Esophagus (tissue), 2 donors: ENCODE measurements at regions not wholly inside any gene's neighbourhood (a gene's known extent, or its start where the extent isn't known, plus 50 kb on each side); places are given as distances from the start of the nearest gene placed in this dataset.

Experiments
- H3K27ac ChIP-seq, 2 donors: one replicate each; pipeline ENCODE4 v1.5.1; 2013; ENCODE audit warnings: low read depth in 2 of 2, mild to moderate bottlenecking in 2 of 2, inconsistent platforms in 1 of 2, low read length in 1 of 2, moderate library complexity in 1 of 2
- H3K27me3 ChIP-seq, 2 donors: one replicate each; pipeline ENCODE4 v1.6.1; 2013; ENCODE audit warnings: low read length in 2 of 2, control low read depth in 1 of 2, mild to moderate bottlenecking in 1 of 2; ENCODE audit not compliant: insufficient read depth in 2 of 2, control insufficient read depth in 1 of 2
- H3K36me3 ChIP-seq, 2 donors: one replicate each; pipeline ENCODE4 v1.6.1; 2013; ENCODE audit warnings: low read length in 1 of 2; ENCODE audit not compliant: control insufficient read depth in 2 of 2, insufficient read depth in 2 of 2
- H3K4me1 ChIP-seq, 2 donors: one replicate each; pipeline ENCODE4 v1.6.1; 2013; ENCODE audit warnings: low read length in 1 of 2; ENCODE audit not compliant: control insufficient read depth in 2 of 2, insufficient read depth in 2 of 2
- H3K4me3 ChIP-seq, 2 donors: one replicate each; pipeline ENCODE4 v1.5.1; 2013; ENCODE audit warnings: low read length in 2 of 2, mild to moderate bottlenecking in 2 of 2, low read depth in 1 of 2, moderate library complexity in 1 of 2
- H3K9me3 ChIP-seq, 2 donors: one replicate each; pipeline ENCODE4 v1.6.1; 2013; ENCODE audit warnings: mild to moderate bottlenecking in 2 of 2, low read depth in 1 of 2, low read length in 1 of 2, moderate library complexity in 1 of 2; ENCODE audit not compliant: control insufficient read depth in 2 of 2, insufficient read depth in 1 of 2
- WGBS, 2 donors: extraction: QIAGEN DNeasy Blood & Tissue Kit; methylation state at CpG; one replicate each; pipeline ENCODE4 v1.1.7; 2013; 5-methylcytosine and 5-hydroxymethylcytosine counted together
- donor health status: healthy with polysubstance abuse.
- donor health status: Bipolar disorder and iron deficiency.

- H3K36me3 ChIP-seq, result no peaks in the 10 kb centered on the region
- H3K27me3 ChIP-seq, result no peaks in the 10 kb centered on the region
- no peak overlapping the region for H3K4me3 ChIP-seq
- no peaks in the 10 kb centered on the region for H3K4me1 ChIP-seq
- H3K27ac ChIP-seq, result no peak overlapping the region
- 56 to 61% methylated on average over 5 of the region's 5 CpGs for WGBS, 2 donors
- no peaks in the 10 kb centered on the region for H3K9me3 ChIP-seq
Observed at GRCh38 chr6:98131290-98131990, 702.9 kb upstream of the POU3F2 start.

- Histone ChIP-seq H3K36me3 (no peaks in the 10 kb centered on the region), H3K4me1 (no peaks in the 10 kb centered on the region), H3K27ac (no peak overlapping the region), H3K27me3 (no peaks in the 10 kb centered on the region), H3K4me3 (no peak overlapping the region), H3K9me3 (no peaks in the 10 kb centered on the region)
- 6 to 9% methylated on average over 4 of the region's 4 CpGs for WGBS, 2 donors
Observed at GRCh38 chr6:98136333-98136732, 698.0 kb upstream of the POU3F2 start.

DNA sequence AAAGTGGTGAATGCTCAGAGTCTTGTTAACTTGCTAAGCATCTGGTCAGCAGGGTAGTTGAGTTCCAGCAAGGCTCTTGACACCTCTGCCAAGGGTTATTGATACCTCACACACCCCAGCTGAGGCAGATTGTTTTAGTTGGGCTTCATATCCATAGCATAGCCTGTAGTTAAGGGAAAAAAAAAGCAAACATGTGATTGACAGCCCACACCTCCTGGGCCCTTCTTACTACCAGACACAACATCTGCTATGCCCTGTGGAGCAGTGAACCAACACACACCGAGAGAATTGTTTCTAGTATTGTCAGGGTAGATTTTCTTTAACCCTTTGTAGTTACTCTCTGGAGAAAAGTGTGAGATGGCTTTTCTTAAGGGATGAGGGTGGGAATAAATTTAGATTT lies 697.0 kb upstream of the POU3F2 start:
- Histone ChIP-seq H3K36me3 (no peaks in the 10 kb centered on the region), H3K27me3 (no peaks in the 10 kb centered on the region), H3K4me3 (no peak overlapping the region), H3K27ac (no peak overlapping the region), H3K9me3 (no peaks in the 10 kb centered on the region), H3K4me1 (no peaks in the 10 kb centered on the region)
- 7 to 8% methylated on average over 1 of the region's 1 CpG for WGBS, 2 donors

DNA sequence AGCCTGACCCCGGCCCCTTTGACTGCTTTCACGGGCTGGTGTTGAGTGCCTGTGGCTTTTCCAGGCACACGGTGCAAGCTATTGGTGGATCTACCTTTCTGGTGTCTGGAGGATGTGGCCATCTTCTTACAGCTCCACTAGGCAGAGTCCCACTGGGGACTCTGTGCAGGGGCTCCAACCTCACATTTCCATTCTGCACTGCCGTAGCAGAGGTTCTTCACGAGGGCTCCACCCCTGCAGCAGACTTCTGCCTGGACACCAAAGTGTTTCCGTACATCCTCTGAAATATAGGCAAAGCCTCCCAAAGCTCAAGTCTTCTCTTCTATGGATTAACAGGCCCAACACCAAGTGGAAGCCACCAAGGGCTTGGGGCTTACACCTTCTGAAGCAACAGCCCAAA lies 691.5 kb upstream of the POU3F2 start:
- Histone ChIP-seq H3K36me3 (no peaks in the 10 kb centered on the region), H3K9me3 (peaks cover 0 to 4% of the 10 kb centered on the region in 2 donors), H3K4me3 (no peak overlapping the region), H3K27ac (no peak overlapping the region), H3K4me1 (no peaks in the 10 kb centered on the region), H3K27me3 (no peaks in the 10 kb centered on the region)
- 83 to 90% methylated on average over 6 of the region's 6 CpGs for WGBS, 2 donors

DNA sequence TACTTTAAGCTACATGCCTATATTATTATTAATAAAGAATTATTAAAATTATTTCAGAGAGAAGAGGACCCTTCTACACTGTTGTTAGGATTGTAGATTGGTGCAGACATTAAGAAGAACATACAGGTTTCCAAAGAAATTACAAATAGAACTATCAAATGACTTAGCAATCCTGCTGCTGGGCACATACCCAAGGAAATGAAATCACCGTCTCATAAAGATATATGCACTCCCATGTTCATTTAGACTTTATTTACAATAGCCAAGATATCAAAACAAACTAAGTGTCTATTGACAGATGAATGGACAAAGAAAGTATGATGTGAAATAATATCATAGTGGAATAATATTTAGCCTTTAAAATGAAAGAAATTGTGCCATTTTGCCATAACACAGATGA lies 687.7 kb upstream of the POU3F2 start:
- peaks cover 0 to 4% of the 10 kb centered on the region in 2 donors for H3K9me3 ChIP-seq
- WGBS, 2 donors, result 47 to 55% methylated on average over 1 of the region's 1 CpG

DNA sequence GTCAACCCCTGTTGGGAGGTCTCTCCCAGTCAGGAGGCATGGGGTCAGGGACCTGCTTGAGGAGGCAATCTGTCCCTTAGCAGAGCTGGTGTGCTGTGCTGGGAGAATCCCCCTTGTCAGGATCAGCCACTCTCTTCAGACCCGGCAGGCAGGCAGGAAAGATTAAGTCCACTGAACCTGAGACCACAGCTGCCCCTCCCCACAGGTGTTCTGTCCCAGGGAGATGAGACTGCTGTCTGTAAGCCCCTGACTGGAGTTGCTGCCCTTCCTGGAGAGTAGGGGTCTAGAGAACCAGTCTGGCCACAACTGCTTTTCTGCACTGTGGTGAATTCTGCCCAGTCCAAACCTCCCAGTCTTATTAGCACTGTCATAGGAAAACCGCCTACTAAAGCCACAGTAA lies 677.8 kb upstream of the POU3F2 start:
- H3K27ac ChIP-seq, result no peak overlapping the region
- H3K9me3 ChIP-seq, result peaks cover 0 to 5% of the 10 kb centered on the region in 2 donors
- H3K4me3 ChIP-seq, result no peak overlapping the region
- WGBS, 2 donors, result 63 to 64% methylated on average over 2 of the region's 2 CpGs
- no peaks in the 10 kb centered on the region for H3K36me3 ChIP-seq
- no peaks in the 10 kb centered on the region for H3K27me3 ChIP-seq
- no peaks in the 10 kb centered on the region for H3K4me1 ChIP-seq

More for the DNA sequence above, 687.7 kb upstream of the POU3F2 start:
- no peak overlapping the region for H3K27ac ChIP-seq
- no peaks in the 10 kb centered on the region for H3K36me3 ChIP-seq
- no peaks in the 10 kb centered on the region for H3K4me1 ChIP-seq
- H3K4me3 ChIP-seq, result no peak overlapping the region
- no peaks in the 10 kb centered on the region for H3K27me3 ChIP-seq

DNA sequence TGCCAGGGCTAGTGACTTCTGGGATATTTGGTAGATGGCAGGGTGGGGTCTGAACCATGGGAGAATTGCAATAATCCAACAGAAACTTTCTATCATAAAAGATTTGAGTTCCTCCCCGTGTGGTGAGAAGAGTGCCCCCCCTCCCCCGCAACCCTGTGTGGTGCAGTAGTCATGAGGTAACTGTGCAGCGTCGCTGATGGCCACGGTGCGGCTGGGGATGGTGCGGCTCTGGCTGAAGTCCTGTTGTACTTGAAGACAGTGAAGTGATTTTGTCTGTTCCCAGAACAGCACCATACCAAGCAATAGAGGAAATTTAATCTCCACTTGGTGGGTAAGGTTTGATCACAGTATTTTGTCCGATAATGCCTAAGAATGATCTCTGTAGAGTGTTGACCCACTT lies 654.8 kb upstream of the POU3F2 start:
- no peaks in the 10 kb centered on the region for H3K4me1 ChIP-seq
- peaks cover 0 to 2% of the 10 kb centered on the region in 2 donors for H3K9me3 ChIP-seq
- no peak overlapping the region for H3K27ac ChIP-seq
- H3K36me3 ChIP-seq, result no peaks in the 10 kb centered on the region
- H3K4me3 ChIP-seq, result no peak overlapping the region
- WGBS, 2 donors, result 91 to 95% methylated on average over 8 of the region's 8 CpGs
- H3K27me3 ChIP-seq, result no peaks in the 10 kb centered on the region

DNA sequence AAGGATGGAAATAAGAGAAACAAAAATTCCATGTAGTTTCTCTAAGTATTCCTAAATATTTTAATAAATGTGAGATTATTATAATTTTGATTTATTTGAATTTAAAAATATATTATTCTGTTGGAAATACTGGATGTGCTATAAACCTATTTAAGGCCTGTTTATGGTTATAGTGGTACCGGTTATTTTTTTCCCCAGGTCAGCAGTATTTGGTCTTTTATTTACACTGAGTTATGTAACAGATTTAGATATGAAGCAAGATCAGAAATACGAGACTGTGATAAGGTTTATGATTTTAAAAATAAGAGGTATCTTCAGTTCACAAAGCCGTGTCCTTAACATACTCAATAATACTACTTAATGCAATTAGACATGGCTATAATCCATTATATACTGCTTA lies 634.3 kb upstream of the POU3F2 start:
- no peaks in the 10 kb centered on the region for H3K4me1 ChIP-seq
- WGBS, 2 donors, result 71 to 80% methylated on average over 3 of the region's 3 CpGs
- H3K27me3 ChIP-seq, result no peaks in the 10 kb centered on the region
- H3K27ac ChIP-seq, result no peak overlapping the region
- no peaks in the 10 kb centered on the region for H3K9me3 ChIP-seq
- no peaks in the 10 kb centered on the region for H3K36me3 ChIP-seq
- H3K4me3 ChIP-seq, result no peak overlapping the region

DNA sequence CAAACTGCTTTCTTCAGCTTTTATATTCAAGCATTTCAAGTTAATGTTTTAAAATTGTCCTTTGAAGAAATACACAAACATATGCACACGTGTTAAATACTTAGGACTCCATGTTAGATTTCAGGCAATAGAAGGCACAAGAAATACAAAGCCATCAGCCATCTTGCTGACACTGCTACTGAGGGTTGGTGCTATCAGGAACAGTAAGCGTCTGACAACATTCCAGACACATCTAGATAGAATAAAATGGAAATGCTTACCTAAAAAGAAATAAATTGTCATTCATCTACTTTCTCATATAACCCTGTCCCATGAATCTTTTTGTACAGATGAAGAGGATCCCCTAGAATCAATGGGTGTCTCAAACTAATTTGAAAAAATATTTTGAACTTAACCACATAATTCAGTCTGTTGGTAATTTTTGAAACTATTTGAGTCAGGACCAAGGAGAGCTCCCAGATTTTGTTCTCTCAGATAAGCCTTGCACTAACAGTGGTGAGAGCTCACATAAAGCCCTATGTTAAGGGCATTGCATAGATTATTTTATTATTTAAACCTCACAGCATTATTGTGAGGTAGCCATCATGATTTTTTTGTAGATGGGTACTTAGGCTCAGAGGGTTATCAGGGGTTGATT lies 631.1 kb upstream of the POU3F2 start:
- H3K9me3 ChIP-seq, result no peaks in the 10 kb centered on the region
- H3K4me1 ChIP-seq, result no peaks in the 10 kb centered on the region
- H3K27ac ChIP-seq, result no peak overlapping the region
- H3K27me3 ChIP-seq, result no peaks in the 10 kb centered on the region
- H3K36me3 ChIP-seq, result no peaks in the 10 kb centered on the region
- H3K4me3 ChIP-seq, result no peak overlapping the region
- 37 to 42% methylated on average over 2 of the region's 2 CpGs for whole genome bisulfite sequencing, 2 donors

GRCh38 chr6:98212468-98212867 lies 621.9 kb upstream of the POU3F2 start:
- Histone ChIP-seq H3K36me3 (no peaks in the 10 kb centered on the region), H3K27ac (no peak overlapping the region), H3K4me1 (no peaks in the 10 kb centered on the region), H3K4me3 (no peak overlapping the region), H3K9me3 (no peaks in the 10 kb centered on the region), H3K27me3 (no peaks in the 10 kb centered on the region)
- WGBS, 2 donors, result 64 to 80% methylated on average over 2 of the region's 2 CpGs
